ENCODE measurements at regions not wholly inside any gene's neighbourhood (a gene's known extent, or its start where the extent isn't known, plus 50 kb on each side); places are given as distances from the start of the nearest gene placed in this dataset.

DNA sequence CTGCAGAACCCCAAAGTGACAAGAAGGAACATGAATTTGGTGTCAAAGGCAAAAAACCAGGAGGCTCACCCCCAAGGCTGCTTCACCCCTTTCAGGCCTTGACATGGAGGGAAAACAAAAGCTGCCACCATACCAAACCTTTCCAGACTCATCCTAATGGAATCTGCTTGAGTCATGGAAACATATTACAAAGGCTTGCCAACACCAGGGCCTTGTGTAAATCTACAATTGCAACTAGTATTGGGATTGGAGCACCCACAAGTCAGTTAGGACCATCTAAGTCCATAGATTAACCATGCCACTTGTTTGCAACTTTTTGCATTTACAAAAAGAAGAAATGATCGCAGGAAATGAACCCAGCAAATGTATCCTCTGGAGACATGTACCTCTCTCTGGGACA lies 297.6 kb downstream of the CDCA7 start:
- Histone ChIP-seq H3K4me3 (ENCODE audit: severe bottlenecking) (no peak overlapping the region), H3K27ac (ENCODE audit: poor library complexity, severe bottlenecking) (peak overlapping the region; percentile 98), H3K36me3 (ENCODE audit: low read depth) (no peaks in the 10 kb centered on the region), H3K9me3 (ENCODE audit: severe bottlenecking) (no peaks in the 10 kb centered on the region), H3K27me3 (ENCODE audit: insufficient read depth, poor library complexity, severe bottlenecking) (no peaks in the 10 kb centered on the region), H3K4me1 (ENCODE audit: insufficient read depth, poor library complexity, severe bottlenecking) (peaks cover 41% of the 10 kb centered on the region)
- ATAC-seq (ENCODE audit: low read depth) = peak; percentile 80
- DNase-seq (ENCODE audit: low spot score) = no peak
- TF ChIP-seq, protein P1, sequence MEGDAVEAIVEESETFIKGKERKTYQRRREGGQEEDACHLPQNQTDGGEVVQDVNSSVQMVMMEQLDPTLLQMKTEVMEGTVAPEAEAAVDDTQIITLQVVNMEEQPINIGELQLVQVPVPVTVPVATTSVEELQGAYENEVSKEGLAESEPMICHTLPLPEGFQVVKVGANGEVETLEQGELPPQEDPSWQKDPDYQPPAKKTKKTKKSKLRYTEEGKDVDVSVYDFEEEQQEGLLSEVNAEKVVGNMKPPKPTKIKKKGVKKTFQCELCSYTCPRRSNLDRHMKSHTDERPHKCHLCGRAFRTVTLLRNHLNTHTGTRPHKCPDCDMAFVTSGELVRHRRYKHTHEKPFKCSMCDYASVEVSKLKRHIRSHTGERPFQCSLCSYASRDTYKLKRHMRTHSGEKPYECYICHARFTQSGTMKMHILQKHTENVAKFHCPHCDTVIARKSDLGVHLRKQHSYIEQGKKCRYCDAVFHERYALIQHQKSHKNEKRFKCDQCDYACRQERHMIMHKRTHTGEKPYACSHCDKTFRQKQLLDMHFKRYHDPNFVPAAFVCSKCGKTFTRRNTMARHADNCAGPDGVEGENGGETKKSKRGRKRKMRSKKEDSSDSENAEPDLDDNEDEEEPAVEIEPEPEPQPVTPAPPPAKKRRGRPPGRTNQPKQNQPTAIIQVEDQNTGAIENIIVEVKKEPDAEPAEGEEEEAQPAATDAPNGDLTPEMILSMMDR (IDR thresholded peaks at IDR 0.05; ENCODE audit: poor library complexity, severe bottlenecking) = no peak

DNA sequence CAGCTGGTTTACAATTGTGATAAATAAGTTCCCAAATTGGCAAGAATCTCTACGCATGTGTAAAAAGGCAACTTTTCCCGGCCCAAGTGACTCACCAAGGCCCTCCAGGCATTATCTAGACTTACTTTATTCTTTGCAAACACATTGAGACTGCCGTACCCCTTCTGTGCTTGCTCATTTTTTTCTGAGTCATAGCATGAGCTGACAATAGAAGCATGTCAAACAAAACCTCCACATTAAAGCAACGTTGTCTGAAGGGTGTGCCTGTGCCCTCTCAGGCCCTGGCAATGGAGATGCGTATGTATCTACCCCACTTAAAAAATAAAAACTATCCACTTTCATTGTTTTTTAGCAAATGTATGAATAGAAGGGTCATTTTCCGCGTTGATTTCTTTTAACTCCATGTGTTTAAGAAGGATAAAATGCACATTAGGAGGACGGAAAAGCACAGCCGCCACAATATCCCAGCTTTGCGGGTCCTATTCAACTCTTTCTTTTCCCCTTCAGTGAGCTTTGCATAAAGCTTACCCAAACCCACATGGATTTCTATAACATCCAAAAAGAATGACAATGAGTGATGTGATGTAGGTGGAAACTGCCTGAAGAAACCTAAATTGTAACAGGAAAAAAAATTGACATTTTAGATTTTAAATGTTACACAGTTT lies 298.2 kb downstream of the CDCA7 start:
- H3K27ac ChIP-seq (ENCODE audit: poor library complexity, severe bottlenecking) = peak overlapping the region; percentile 98
- H3K9me3 ChIP-seq (ENCODE audit: severe bottlenecking) = no peaks in the 10 kb centered on the region
- H3K27me3 ChIP-seq (ENCODE audit: insufficient read depth, poor library complexity, severe bottlenecking) = no peaks in the 10 kb centered on the region
- peak; percentile 97 for ATAC-seq (ENCODE audit: low read depth)
- peak; percentile 84 for DNase-seq (ENCODE audit: low spot score)
- no peak overlapping the region for H3K4me3 ChIP-seq (ENCODE audit: severe bottlenecking)
- peaks cover 44% of the 10 kb centered on the region for H3K4me1 ChIP-seq (ENCODE audit: insufficient read depth, poor library complexity, severe bottlenecking)
- TF ChIP-seq, protein P1 (IDR thresholded peaks at IDR 0.05; ENCODE audit: poor library complexity, severe bottlenecking) = no peak
- H3K36me3 ChIP-seq (ENCODE audit: low read depth) = no peaks in the 10 kb centered on the region

DNA sequence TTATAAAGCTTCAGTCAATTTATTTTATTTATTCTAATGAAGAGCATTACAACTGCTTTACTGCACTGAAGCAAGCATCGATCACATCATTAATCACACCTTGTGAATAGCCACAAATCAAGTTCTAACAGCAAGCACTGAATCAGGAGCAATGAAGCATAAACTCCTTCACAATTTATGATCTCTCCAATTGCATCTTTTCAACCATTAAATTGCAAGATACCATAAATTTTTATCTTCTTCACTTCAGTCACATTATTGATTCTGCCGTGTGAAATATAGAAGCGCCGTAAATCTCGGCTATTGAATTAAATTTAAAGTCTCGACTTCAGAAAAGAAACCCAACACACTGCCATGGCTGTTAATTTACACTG lies 298.7 kb downstream of the CDCA7 start:
- TF ChIP-seq, protein P1 (IDR thresholded peaks at IDR 0.05; ENCODE audit: poor library complexity, severe bottlenecking) = no peak
- peak overlapping the region; percentile 98 for H3K27ac ChIP-seq (ENCODE audit: poor library complexity, severe bottlenecking)
- no peak for ATAC-seq (ENCODE audit: low read depth)

DNA sequence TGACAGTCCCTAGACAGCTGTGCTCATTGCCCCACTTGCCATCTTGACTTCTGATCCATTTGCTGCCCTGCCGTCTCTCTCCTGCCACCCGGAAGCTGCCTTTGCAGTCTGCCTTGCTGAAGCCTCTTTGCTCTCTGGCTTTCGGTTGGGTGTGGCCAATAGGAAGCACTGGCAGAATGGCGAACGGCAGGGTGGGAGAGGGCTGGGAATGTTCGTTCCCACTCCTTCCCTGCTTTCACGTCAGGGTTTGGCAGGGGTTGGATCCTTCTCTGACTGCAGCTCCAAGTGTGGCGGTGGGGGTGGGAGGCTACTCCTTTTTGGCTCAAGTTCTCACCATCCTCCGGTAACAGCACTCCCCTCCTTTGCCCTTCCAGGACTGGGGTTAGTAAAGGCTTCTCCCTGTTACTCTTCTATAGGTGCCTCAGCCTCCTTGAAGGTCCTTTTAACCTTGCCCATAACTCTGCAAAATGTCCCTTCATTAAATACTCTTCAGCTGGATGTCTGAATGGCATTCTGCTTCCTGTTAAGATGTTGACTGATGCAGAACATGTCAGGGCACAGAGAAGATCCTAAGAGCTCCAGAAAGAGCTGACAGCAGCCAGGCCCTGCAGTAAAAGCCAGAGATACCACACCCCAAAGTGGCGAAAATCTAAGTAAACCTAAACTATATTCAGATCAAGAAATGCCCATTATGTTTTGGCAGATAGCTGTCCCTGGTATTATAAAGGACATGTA lies 299.7 kb downstream of the CDCA7 start:
- H3K27ac ChIP-seq (ENCODE audit: poor library complexity, severe bottlenecking) = peak overlapping the region; percentile 98
- no peak for DNase-seq (ENCODE audit: low spot score)
- no peak for ATAC-seq (ENCODE audit: low read depth)
- H3K9me3 ChIP-seq (ENCODE audit: severe bottlenecking) = no peaks in the 10 kb centered on the region
- no peak overlapping the region for H3K4me3 ChIP-seq (ENCODE audit: severe bottlenecking)
- TF ChIP-seq, protein P1 (IDR thresholded peaks at IDR 0.05; ENCODE audit: poor library complexity, severe bottlenecking) = no peak
- H3K27me3 ChIP-seq (ENCODE audit: insufficient read depth, poor library complexity, severe bottlenecking) = no peaks in the 10 kb centered on the region
- H3K36me3 ChIP-seq (ENCODE audit: low read depth) = no peaks in the 10 kb centered on the region
- H3K4me1 ChIP-seq (ENCODE audit: insufficient read depth, poor library complexity, severe bottlenecking) = peaks cover 58% of the 10 kb centered on the region

More for the DNA sequence above, 298.7 kb downstream of the CDCA7 start:
- H3K4me1 ChIP-seq (ENCODE audit: insufficient read depth, poor library complexity, severe bottlenecking) = peaks cover 49% of the 10 kb centered on the region
- no peaks in the 10 kb centered on the region for H3K36me3 ChIP-seq (ENCODE audit: low read depth)
- H3K9me3 ChIP-seq (ENCODE audit: severe bottlenecking) = no peaks in the 10 kb centered on the region
- H3K27me3 ChIP-seq (ENCODE audit: insufficient read depth, poor library complexity, severe bottlenecking) = no peaks in the 10 kb centered on the region
- no peak overlapping the region for H3K4me3 ChIP-seq (ENCODE audit: severe bottlenecking)
- no peak for DNase-seq (ENCODE audit: low spot score)

DNA sequence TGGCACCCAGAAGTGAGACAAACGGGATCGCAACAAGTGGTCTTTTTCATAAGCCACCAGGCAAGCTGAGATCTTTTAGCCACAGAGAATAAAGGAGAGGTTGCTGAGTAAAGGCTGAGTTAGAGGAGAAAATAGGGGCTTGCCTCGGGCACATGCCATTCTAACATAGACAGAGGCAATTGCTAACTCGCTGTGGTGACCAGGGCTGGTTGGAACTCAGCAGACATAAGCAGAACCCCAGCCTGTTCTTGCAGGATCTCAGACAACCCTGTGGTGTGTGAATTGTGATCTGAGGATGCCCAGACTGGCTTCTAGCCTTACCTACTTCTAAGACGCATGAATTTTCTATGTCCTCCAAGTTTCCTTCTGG lies 300.2 kb downstream of the CDCA7 start:
- no peak overlapping the region for H3K4me3 ChIP-seq (ENCODE audit: severe bottlenecking)
- DNase-seq (ENCODE audit: low spot score) (no peak), ATAC-seq (ENCODE audit: low read depth) (no peak)
- H3K27me3 ChIP-seq (ENCODE audit: insufficient read depth, poor library complexity, severe bottlenecking) = no peaks in the 10 kb centered on the region
- no peaks in the 10 kb centered on the region for H3K9me3 ChIP-seq (ENCODE audit: severe bottlenecking)
- no peaks in the 10 kb centered on the region for H3K36me3 ChIP-seq (ENCODE audit: low read depth)
- TF ChIP-seq, protein P1 (IDR thresholded peaks at IDR 0.05; ENCODE audit: poor library complexity, severe bottlenecking) = no peak
- H3K4me1 ChIP-seq (ENCODE audit: insufficient read depth, poor library complexity, severe bottlenecking) = peaks cover 62% of the 10 kb centered on the region
- peak overlapping the region; percentile 98 for H3K27ac ChIP-seq (ENCODE audit: poor library complexity, severe bottlenecking)
